ENCODE measurements at regions not wholly inside any gene's neighbourhood (a gene's known extent, or its start where the extent isn't known, plus 50 kb on each side); places are given as distances from the start of the nearest gene placed in this dataset.

DNA sequence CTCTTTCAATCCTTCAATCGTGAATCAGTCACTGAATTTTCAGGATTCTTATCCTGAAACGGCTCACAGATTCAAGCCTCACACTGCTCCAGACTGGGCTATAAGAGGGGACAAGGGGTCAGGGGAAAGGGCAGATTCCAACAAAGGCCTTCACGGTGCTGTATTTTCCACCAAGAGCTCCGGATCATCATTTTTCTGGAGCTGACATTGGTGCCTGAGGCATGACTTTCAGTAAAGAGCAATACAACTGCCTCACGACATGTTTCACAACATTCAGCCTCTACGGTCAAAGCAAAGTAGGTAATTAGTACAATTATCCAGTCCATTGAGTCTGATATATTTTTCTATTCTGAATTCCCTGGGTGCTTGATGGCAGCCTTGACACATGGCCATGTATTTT is 185.0 kb upstream of the PRICKLE2 start:
- TF ChIP-seq, protein P1, sequence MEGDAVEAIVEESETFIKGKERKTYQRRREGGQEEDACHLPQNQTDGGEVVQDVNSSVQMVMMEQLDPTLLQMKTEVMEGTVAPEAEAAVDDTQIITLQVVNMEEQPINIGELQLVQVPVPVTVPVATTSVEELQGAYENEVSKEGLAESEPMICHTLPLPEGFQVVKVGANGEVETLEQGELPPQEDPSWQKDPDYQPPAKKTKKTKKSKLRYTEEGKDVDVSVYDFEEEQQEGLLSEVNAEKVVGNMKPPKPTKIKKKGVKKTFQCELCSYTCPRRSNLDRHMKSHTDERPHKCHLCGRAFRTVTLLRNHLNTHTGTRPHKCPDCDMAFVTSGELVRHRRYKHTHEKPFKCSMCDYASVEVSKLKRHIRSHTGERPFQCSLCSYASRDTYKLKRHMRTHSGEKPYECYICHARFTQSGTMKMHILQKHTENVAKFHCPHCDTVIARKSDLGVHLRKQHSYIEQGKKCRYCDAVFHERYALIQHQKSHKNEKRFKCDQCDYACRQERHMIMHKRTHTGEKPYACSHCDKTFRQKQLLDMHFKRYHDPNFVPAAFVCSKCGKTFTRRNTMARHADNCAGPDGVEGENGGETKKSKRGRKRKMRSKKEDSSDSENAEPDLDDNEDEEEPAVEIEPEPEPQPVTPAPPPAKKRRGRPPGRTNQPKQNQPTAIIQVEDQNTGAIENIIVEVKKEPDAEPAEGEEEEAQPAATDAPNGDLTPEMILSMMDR (IDR thresholded peaks at IDR 0.05) = no peak
- no peak for TF ChIP-seq POLR2A (IDR thresholded peaks at IDR 0.05)
- no peak for TF ChIP-seq EP300 (IDR thresholded peaks at IDR 0.05)
- no peak for TF ChIP-seq POLR2AphosphoS5 (IDR thresholded peaks at IDR 0.05)
- DNase-seq (ENCODE audit: low spot score in 2 of 2) = no peak
- Histone ChIP-seq H3K27ac (no peak overlapping the region), H3K36me3 (no peaks in the 10 kb centered on the region), H3K4me3 (no peak overlapping the region), H3K4me1 (no peaks in the 10 kb centered on the region), H3K9me3 (no peaks in the 10 kb centered on the region), H3K27me3 (no peaks in the 10 kb centered on the region)
- 85% methylated on average over 6 of the region's 6 CpGs for WGBS

DNA sequence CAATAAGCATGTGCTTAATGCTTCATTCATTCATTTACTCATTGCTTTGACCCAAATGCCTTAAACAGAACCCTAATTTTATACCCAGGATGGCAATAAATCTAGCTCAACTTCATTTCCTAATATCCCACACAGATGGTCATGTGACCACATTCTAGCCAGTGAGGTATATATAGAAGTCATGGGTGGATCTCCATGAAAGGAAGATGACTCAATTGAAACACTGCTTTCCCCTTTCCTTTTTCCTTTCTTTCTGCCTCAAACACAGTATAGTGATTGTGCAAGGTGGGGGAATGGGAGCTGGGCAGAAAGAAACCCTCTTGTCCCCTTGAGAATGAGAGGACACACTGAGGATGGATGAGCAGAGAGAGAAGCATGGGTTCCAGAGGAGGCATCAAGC is 183.5 kb upstream of the PRICKLE2 start:
- H3K27ac ChIP-seq = no peak overlapping the region
- TF ChIP-seq EP300 (IDR thresholded peaks at IDR 0.05) = no peak
- no peak for TF ChIP-seq POLR2AphosphoS5 (IDR thresholded peaks at IDR 0.05)
- TF ChIP-seq, protein P1 (IDR thresholded peaks at IDR 0.05) = no peak
- TF ChIP-seq POLR2A (IDR thresholded peaks at IDR 0.05) = no peak

DNA sequence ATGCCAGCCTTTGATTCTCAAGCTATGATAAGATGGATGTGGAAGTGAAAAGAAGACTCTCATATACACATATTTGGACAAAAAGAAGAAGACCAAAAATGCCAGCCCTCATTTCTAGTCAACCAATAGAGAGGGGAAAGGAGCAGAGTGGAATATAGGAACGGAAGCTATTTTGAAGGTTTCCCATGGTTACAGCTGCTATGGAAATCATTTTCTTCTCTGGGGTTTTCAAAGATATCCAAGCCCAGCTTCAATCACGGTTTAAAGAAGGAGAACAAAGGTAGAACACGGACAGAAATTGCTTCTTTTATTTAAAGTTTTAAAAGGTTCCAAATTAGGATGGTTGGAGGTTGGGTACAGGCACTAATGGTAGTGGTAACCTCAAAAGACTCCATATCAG is 181.0 kb upstream of the PRICKLE2 start:
- no peaks in the 10 kb centered on the region for H3K27me3 ChIP-seq
- no peak overlapping the region for H3K27ac ChIP-seq
- WGBS = 75% methylated on average over 3 of the region's 3 CpGs
- no peak overlapping the region for H3K4me3 ChIP-seq
- no peaks in the 10 kb centered on the region for H3K4me1 ChIP-seq
- no peaks in the 10 kb centered on the region for H3K36me3 ChIP-seq
- H3K9me3 ChIP-seq = no peaks in the 10 kb centered on the region
- TF ChIP-seq, protein P1 (IDR thresholded peaks at IDR 0.05) = no peak
- TF ChIP-seq EP300 (IDR thresholded peaks at IDR 0.05) (no peak), POLR2A (IDR thresholded peaks at IDR 0.05) (no peak), POLR2AphosphoS5 (IDR thresholded peaks at IDR 0.05) (no peak)
- no peak for DNase-seq (ENCODE audit: low spot score in 2 of 2)

More for the DNA sequence above, 183.5 kb upstream of the PRICKLE2 start:
- no peak for DNase-seq (ENCODE audit: low spot score in 2 of 2)
- Histone ChIP-seq H3K4me3 (no peak overlapping the region), H3K36me3 (no peaks in the 10 kb centered on the region), H3K27me3 (no peaks in the 10 kb centered on the region), H3K4me1 (no peaks in the 10 kb centered on the region), H3K9me3 (no peaks in the 10 kb centered on the region)

DNA sequence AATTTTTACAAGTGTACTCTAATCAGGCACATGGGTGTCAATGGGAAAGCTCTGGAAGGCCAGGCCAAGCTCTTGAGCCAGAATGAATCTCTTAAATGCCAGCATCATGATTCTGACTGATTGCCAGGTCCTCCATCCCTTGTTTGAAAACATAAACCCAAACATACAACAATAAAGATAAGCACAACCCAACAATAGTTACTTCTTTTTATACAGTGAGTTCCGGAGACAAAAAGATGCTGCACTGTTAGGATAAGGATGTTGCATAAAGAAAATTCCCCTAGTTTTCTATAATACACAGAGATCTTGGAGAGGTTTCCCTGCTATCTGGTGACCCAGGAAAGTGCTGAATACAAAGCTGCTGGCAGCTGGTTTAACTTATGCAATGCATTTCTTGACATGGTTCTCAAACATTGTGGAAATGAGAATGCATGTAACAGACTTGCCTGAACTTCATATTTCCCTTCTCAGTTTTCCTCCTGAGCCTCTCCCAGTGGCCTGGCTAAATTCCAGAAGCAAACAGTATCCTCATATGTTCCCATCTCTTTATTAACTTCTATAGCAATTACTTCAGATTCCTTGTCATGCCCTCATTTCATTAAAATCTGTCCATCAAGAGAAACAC is 180.1 kb upstream of the PRICKLE2 start:
- Histone ChIP-seq H3K36me3 (no peaks in the 10 kb centered on the region), H3K4me3 (no peak overlapping the region), H3K27me3 (no peaks in the 10 kb centered on the region), H3K4me1 (no peaks in the 10 kb centered on the region), H3K27ac (no peak overlapping the region), H3K9me3 (no peaks in the 10 kb centered on the region)
- 92% methylated on average over 1 of the region's 1 CpG for whole genome bisulfite sequencing
- no peak for DNase-seq (ENCODE audit: low spot score in 2 of 2)
- TF ChIP-seq, protein P1 (IDR thresholded peaks at IDR 0.05) = no peak
- TF ChIP-seq EP300 (IDR thresholded peaks at IDR 0.05) = no peak
- no peak for TF ChIP-seq POLR2A (IDR thresholded peaks at IDR 0.05)
- no peak for TF ChIP-seq POLR2AphosphoS5 (IDR thresholded peaks at IDR 0.05)

DNA sequence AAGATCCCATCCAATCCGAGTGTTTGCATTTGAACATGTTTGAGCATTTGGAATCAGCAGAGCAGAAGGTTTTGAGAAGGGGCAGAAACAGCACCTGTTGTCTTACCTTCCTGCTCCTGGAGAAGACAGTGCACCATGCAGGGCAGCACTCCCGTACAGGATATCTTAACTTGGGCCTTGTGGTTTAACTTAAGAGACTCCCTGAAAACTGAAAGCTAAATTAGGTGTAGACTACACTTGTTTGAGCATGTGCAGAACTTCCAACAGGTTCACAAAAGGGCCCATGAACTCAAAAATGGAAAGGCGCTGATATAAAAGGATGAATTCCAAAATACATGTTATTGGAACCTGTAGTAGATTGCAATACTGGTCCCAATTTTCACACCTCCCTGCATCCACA is 175.4 kb upstream of the PRICKLE2 start:
- Histone ChIP-seq H3K36me3 (no peaks in the 10 kb centered on the region), H3K27ac (no peak overlapping the region), H3K4me1 (no peaks in the 10 kb centered on the region), H3K27me3 (no peaks in the 10 kb centered on the region), H3K9me3 (no peaks in the 10 kb centered on the region), H3K4me3 (no peak overlapping the region)
- 88% methylated on average over 3 of the region's 3 CpGs for WGBS
- no peak for TF ChIP-seq POLR2AphosphoS5 (IDR thresholded peaks at IDR 0.05)
- DNase-seq (ENCODE audit: low spot score in 2 of 2) = no peak
